Posterior vena cava (tissue), 2 donors: ENCODE measurements at regions not wholly inside any gene's neighbourhood (a gene's known extent, or its start where the extent isn't known, plus 50 kb on each side); places are given as distances from the start of the nearest gene placed in this dataset.
A peak's percentile ranks its signal among the peaks of the same experiment; 100 is the strongest.
"Not testable (repeated sequence)": the region's sequence is repeated elsewhere in the genome, so short reads cannot be mapped to it uniquely, and the experiment has no call there.

Experiments
- DNase-seq: peaks from one replicate; pipeline ENCODE4 v3.0.0-alpha.2; 2020; ENCODE audit warnings: low spot score
- intact Hi-C, 2 donors: fragments of 100-400 bp; cut with DNase I; formaldehyde crosslinking; loops; one replicate each; pipeline versions ENCODE4 v1.14.1 to v1.14.2; 2022 to 2023
- donor health status: DM: yes; HTN: yes; CAD: no.
- donor health status: DM: yes; HTN: yes; CAD: no.

- DNase-seq, intact Hi-C loops: not testable (repeated sequence)
These were observed 169.6 kb downstream of the USP22 start for GRCh38 chr17:20873173-20873572.

GRCh38 chr17:20873688-20874328, 169.0 kb downstream of the USP22 start:
- DNase-seq, intact Hi-C loops: not testable (repeated sequence)

- DNase-seq, intact Hi-C loops: not testable (repeated sequence)
These were observed 165.4 kb downstream of the USP22 start for GRCh38 chr17:20877384-20877783.

- intact Hi-C loops = no loop called here
These were observed 152.5 kb downstream of the USP22 start for GRCh38 chr17:20890338-20890737.

GRCh38 chr17:20895426-20895825, 147.4 kb downstream of the USP22 start:
- DNase-seq, intact Hi-C loops: not testable (repeated sequence)

More at GRCh38 chr17:20890338-20890737, 152.5 kb downstream of the USP22 start:
- no peak for DNase-seq

- DNase-seq = peak; percentile 88
- intact Hi-C loops = no loop called here
These were observed 146.6 kb downstream of the USP22 start for GRCh38 chr17:20896153-20896649.

GRCh38 chr17:20898726-20899125, 144.1 kb downstream of the USP22 start:
- intact Hi-C loops, DNase-seq: not testable (repeated sequence)

GRCh38 chr17:20902496-20902895, 140.3 kb downstream of the USP22 start:
- DNase-seq, intact Hi-C loops: not testable (repeated sequence)

- DNase-seq, intact Hi-C loops: not testable (repeated sequence)
These were observed 139.3 kb downstream of the USP22 start for GRCh38 chr17:20903549-20903948.

- intact Hi-C loops = no loop called here
- DNase-seq = peak; percentile 96
These were observed 134.2 kb downstream of the USP22 start for GRCh38 chr17:20908313-20909267.

GRCh38 chr17:20914658-20915057, 128.2 kb downstream of the USP22 start:
- DNase-seq = no peak
- intact Hi-C loops = loop anchor here in 1 of 2 donors (5.0 kb wide), 1 partner anchor 78 kb away; no protein-coding TSS in a partner anchor

GRCh38 chr17:20916383-20916782, 126.4 kb downstream of the USP22 start:
- intact Hi-C loops = no loop called here

GRCh38 chr17:20917610-20918306, 125.1 kb downstream of the USP22 start:
- intact Hi-C loops, DNase-seq: not testable (repeated sequence)

More at GRCh38 chr17:20916383-20916782, 126.4 kb downstream of the USP22 start:
- DNase-seq = no peak

GRCh38 chr17:20920095-20920814, 122.6 kb downstream of the USP22 start:
- intact Hi-C loops = no loop called here
- no peak for DNase-seq

GRCh38 chr17:20920815-20921199, 122.0 kb downstream of the USP22 start:
- intact Hi-C loops = no loop called here
- DNase-seq = no peak

GRCh38 chr17:20922128-20922670, 120.6 kb downstream of the USP22 start:
- no peak for DNase-seq
- intact Hi-C loops = no loop called here

- intact Hi-C loops = no loop called here
- DNase-seq = no peak
These were observed 118.5 kb downstream of the USP22 start for GRCh38 chr17:20924306-20924705.

GRCh38 chr17:20925091-20925490, 117.7 kb downstream of the USP22 start:
- intact Hi-C loops = no loop called here
- no peak for DNase-seq

- DNase-seq = no peak
- intact Hi-C loops = no loop called here
These were observed 116.9 kb downstream of the USP22 start for GRCh38 chr17:20925954-20926353.
